BE2C (cell line): ENCODE measurements at regions not wholly inside any gene's neighbourhood (a gene's known extent, or its start where the extent isn't known, plus 50 kb on each side); places are given as distances from the start of the nearest gene placed in this dataset.

Source experiments
- DNase-seq: peaks from one replicate; pipeline ENCODE4 v3.0.0-alpha.2; 2020
- H3K27me3 ChIP-seq: fragments of 250-450 bp; sonication (Bioruptor Pico); 2 replicates; pipeline ENCODE4 v1.5.1; 2020; ENCODE audit warnings: mild to moderate bottlenecking
- H3K36me3 ChIP-seq: fragments of 250-450 bp; sonication (Bioruptor Pico); 2 replicates; pipeline ENCODE4 v1.5.1; 2020; ENCODE audit warnings: mild to moderate bottlenecking
- H3K4me1 ChIP-seq: fragments of 250-450 bp; sonication (Bioruptor Pico); 2 replicates; pipeline ENCODE4 v1.5.1; 2020
- H3K4me3 ChIP-seq: 2 replicates; pipeline ENCODE4 v1.5.1; 2011; ENCODE audit warnings: low read depth, low read length
- H3K9me3 ChIP-seq: fragments of 250-450 bp; sonication (Bioruptor Pico); 2 replicates; pipeline ENCODE4 v1.5.1; 2020
- TF ChIP-seq, protein P1 (sequence below): IDR thresholded peaks from 2 replicates; pipeline ENCODE4 v1.5.1; 2012; ENCODE audit warnings: mild to moderate bottlenecking, low read depth, low read length

DNA sequence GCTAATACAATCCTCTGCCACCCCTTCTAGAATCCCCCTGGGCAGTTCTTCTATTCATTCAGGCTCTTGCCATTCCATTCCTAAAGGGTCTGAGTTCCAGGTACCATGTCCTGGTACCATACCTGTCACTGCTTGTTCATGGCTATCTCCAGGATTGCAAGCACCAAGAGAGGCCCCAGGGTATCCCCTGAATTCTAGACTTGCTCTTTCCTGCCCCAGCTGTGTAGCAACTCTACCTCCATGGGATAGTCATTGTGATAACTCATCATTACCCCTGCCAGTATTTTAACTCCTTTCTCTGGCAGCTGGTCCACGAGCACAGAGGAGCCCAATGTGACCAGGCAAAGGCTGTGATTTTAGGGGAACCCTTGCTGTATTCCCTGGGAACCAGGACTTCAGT is 143.7 kb upstream of the CDH5 start:
- Histone ChIP-seq H3K36me3 (no peaks in the 10 kb centered on the region), H3K9me3 (no peaks in the 10 kb centered on the region), H3K4me1 (no peaks in the 10 kb centered on the region), H3K4me3 (no peak overlapping the region), H3K27me3 (no peaks in the 10 kb centered on the region)
- TF ChIP-seq, protein P1, sequence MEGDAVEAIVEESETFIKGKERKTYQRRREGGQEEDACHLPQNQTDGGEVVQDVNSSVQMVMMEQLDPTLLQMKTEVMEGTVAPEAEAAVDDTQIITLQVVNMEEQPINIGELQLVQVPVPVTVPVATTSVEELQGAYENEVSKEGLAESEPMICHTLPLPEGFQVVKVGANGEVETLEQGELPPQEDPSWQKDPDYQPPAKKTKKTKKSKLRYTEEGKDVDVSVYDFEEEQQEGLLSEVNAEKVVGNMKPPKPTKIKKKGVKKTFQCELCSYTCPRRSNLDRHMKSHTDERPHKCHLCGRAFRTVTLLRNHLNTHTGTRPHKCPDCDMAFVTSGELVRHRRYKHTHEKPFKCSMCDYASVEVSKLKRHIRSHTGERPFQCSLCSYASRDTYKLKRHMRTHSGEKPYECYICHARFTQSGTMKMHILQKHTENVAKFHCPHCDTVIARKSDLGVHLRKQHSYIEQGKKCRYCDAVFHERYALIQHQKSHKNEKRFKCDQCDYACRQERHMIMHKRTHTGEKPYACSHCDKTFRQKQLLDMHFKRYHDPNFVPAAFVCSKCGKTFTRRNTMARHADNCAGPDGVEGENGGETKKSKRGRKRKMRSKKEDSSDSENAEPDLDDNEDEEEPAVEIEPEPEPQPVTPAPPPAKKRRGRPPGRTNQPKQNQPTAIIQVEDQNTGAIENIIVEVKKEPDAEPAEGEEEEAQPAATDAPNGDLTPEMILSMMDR: no peak
- no peak for DNase-seq

DNA sequence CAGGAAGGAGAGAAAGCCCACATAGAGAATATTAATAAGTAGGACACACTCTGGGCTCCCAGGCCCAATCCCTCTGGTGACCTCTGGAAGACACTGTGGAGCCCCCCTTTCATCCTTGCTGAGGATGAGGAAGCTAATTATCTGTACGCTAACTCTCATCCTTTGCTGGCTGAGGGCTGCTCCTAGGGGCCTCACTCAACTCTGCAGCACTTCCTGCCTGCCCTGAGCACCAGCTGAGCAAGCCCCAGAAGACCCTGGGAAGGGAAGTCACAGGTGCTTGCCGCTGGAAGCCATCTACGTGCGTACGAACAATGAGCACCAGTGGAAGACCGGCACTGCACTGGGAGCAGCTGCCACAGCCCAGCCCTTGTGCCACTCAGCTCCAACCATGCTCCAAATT is 145.8 kb upstream of the CDH5 start:
- DNase-seq: no peak
- Histone ChIP-seq H3K27me3 (no peaks in the 10 kb centered on the region), H3K36me3 (no peaks in the 10 kb centered on the region), H3K9me3 (no peaks in the 10 kb centered on the region), H3K4me1 (no peaks in the 10 kb centered on the region), H3K4me3 (no peak overlapping the region)
- TF ChIP-seq, protein P1: no peak

DNA sequence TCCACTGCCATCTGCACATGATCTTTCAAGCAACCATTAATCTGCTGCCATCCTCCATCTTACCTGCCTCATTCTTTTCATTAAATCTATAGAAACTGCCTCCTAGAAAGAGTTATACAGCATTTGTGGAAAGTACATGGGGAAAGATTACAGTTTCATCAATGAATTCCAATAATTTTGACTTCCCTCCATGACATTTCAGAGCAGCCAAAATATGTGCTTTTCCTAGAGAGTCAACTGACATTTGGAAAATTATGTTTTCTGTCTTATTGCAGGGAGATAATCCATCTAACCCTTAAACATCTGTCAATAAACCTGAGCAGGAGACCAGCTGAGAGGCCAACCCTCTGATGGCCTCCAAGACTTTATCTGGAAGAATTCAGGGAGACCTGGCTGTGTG is 147.0 kb upstream of the CDH5 start:
- no peaks in the 10 kb centered on the region for H3K27me3 ChIP-seq
- no peaks in the 10 kb centered on the region for H3K4me1 ChIP-seq

DNA sequence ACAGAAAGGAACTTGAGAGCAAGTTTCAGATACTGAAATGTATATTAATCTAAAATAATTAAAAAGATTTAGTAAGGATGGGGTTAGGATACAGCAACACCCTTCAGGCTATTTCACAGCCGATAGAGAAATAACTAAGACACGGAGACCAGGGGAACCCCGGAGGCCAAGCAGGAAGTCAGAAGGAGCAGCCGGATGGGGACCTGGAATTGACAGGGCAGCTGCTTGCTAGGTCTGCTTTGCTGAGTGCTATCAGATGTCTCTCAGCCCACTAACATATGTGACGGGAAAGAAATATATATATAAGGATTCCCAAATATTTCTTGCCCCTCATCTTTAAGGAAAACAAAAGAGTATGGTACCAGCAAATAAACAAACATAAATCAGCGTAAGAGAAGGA is 154.1 kb upstream of the CDH5 start:
- H3K4me3 ChIP-seq: no peak overlapping the region
- no peaks in the 10 kb centered on the region for H3K27me3 ChIP-seq
- DNase-seq: no peak
- H3K9me3 ChIP-seq: no peaks in the 10 kb centered on the region
- H3K36me3 ChIP-seq: no peaks in the 10 kb centered on the region
- TF ChIP-seq, protein P1: no peak
- H3K4me1 ChIP-seq: no peaks in the 10 kb centered on the region

More for the DNA sequence above, 147.0 kb upstream of the CDH5 start:
- no peak overlapping the region for H3K4me3 ChIP-seq
- no peaks in the 10 kb centered on the region for H3K36me3 ChIP-seq
- no peak for DNase-seq
- H3K9me3 ChIP-seq: no peaks in the 10 kb centered on the region
- TF ChIP-seq, protein P1: no peak

DNA sequence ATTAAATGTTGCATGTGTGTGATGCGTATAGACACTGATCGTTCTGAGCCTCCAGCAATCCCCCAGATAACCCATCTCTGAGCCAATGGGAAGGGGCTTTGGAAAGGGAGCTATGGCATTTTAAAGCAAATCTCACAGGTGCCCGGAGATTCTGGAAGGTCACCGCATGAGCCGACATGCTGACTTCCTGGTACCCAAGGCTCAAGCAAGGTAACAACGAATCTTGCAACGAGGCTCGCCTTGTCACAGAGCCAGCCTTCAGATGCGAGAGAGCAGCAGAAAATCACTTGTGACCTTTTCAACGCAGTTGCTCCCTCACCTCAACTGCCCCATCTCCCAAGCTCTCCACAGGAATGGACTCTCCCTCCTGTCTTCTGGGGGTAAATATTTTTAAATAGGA is 154.8 kb upstream of the CDH5 start:
- Histone ChIP-seq H3K9me3 (no peaks in the 10 kb centered on the region), H3K36me3 (no peaks in the 10 kb centered on the region), H3K27me3 (no peaks in the 10 kb centered on the region), H3K4me3 (no peak overlapping the region), H3K4me1 (no peaks in the 10 kb centered on the region)
- TF ChIP-seq, protein P1: no peak
- DNase-seq: no peak

DNA sequence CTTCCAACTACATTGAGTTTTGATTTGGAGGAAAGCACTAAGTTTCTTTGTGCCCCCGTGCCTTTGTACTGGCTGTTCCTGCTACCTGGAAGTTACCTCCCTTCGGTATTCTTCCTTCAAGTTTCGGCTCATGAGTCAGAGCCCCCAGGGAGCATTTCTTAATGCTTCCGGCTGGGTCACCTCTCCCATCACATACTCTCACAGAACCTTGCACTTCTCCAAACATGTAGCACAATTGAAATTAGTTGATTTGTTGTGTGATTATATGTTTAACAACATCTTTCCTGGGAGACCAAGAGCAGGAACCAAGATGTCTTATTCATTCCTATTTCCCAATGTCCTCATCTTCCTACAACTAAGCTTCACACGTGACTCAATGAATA is 158.6 kb upstream of the CDH5 start:
- Histone ChIP-seq H3K36me3 (no peaks in the 10 kb centered on the region), H3K4me3 (no peak overlapping the region), H3K27me3 (no peaks in the 10 kb centered on the region), H3K9me3 (no peaks in the 10 kb centered on the region), H3K4me1 (no peaks in the 10 kb centered on the region)
- TF ChIP-seq, protein P1: no peak
- DNase-seq: no peak
